GM15510 (cell line): ENCODE measurements at regions not wholly inside any gene's neighbourhood (a gene's known extent, or its start where the extent isn't known, plus 50 kb on each side); places are given as distances from the start of the nearest gene placed in this dataset.

ENCODE experiments used
- POLR2A ChIP-seq: IDR thresholded peaks from 3 replicates; pipeline ENCODE4 v1.6.1; 2011; ENCODE audit warnings: borderline replicate concordance; ENCODE audit not compliant: insufficient read length; ENCODE audit errors: extremely low read depth

- TF ChIP-seq POLR2A: no peak
Observed at GRCh38 chr1:221937155-221937953, 195.5 kb upstream of the DUSP10 start.

GRCh38 chr1:221933814-221934213 lies 191.9 kb upstream of the DUSP10 start:
- no peak for TF ChIP-seq POLR2A

- TF ChIP-seq POLR2A: no peak
Observed at GRCh38 chr1:221926441-221926840, 184.6 kb upstream of the DUSP10 start.

- no peak for TF ChIP-seq POLR2A
Observed at GRCh38 chr1:221925947-221926346, 184.1 kb upstream of the DUSP10 start.

- TF ChIP-seq POLR2A: no peak
Observed at GRCh38 chr1:221923929-221924598, 182.2 kb upstream of the DUSP10 start.

GRCh38 chr1:221921936-221922335 lies 180.0 kb upstream of the DUSP10 start:
- no peak for TF ChIP-seq POLR2A

GRCh38 chr1:221919743-221920142 lies 177.9 kb upstream of the DUSP10 start:
- TF ChIP-seq POLR2A: no peak

GRCh38 chr1:221919341-221919740 lies 177.5 kb upstream of the DUSP10 start:
- no peak for TF ChIP-seq POLR2A

- TF ChIP-seq POLR2A: no peak
Observed at GRCh38 chr1:221916176-221916575, 174.3 kb upstream of the DUSP10 start.

- no peak for TF ChIP-seq POLR2A
Observed at GRCh38 chr1:221915764-221916163, 173.9 kb upstream of the DUSP10 start.

GRCh38 chr1:221913351-221913892 lies 171.5 kb upstream of the DUSP10 start:
- TF ChIP-seq POLR2A: no peak

- TF ChIP-seq POLR2A: no peak
Observed at GRCh38 chr1:221912230-221912629, 170.3 kb upstream of the DUSP10 start.

GRCh38 chr1:221911714-221912113 lies 169.8 kb upstream of the DUSP10 start:
- TF ChIP-seq POLR2A: no peak

- TF ChIP-seq POLR2A: no peak
Observed at GRCh38 chr1:221910222-221910621, 168.3 kb upstream of the DUSP10 start.

- TF ChIP-seq POLR2A: no peak
Observed at GRCh38 chr1:221908573-221908972, 166.7 kb upstream of the DUSP10 start.
